GM10248 (cell line): ENCODE measurements at regions not wholly inside any gene's neighbourhood (a gene's known extent, or its start where the extent isn't known, plus 50 kb on each side); places are given as distances from the start of the nearest gene placed in this dataset.

ENCODE experiments used
- CTCF ChIA-PET: fragments of 300-600 bp; sonication (Branson Sonifier 250); formaldehyde crosslinking; extraction: SDS; loops from one replicate; lab custom pipeline; 2021; ENCODE audit warnings: antibody characterized with exemption; lab: Yijun Ruan, JAX
- POLR2A ChIA-PET: fragments of 350-650 bp; sonication (Branson Sonifier 250); formaldehyde crosslinking; extraction: SDS; loops from one replicate; lab custom pipeline; 2020; ENCODE audit warnings: antibody characterized with exemption; lab: Yijun Ruan, JAX
- DNase-seq: peaks from one replicate; pipeline ENCODE4 v3.0.0; 2012; ENCODE audit errors: extremely low spot score
- TF ChIP-seq, protein P1 (sequence below): IDR thresholded peaks from 2 replicates; pipeline ENCODE4 v1.5.1; 2012; ENCODE audit warnings: mild to moderate bottlenecking, low read depth; ENCODE audit errors: extremely low read depth, missing control alignments, control extremely low read depth

DNA sequence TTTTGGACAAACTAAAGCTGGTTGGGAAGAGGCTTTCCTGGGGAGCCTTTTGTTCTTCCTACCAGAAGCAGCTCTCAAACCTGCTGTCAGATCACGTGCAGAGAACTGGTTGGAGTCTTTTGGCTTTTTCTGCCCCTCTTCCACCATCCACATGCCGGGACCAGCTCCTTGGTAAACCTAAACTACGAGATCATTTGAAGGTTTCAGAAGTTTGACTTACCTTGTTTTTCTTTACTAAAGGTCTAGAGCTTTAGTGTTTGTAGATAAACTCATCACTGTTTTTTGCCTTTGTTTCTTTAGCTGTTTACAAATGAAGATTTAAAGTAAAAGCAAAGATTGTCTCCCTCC is 113.4 kb downstream of the HLX start:
- TF ChIP-seq, protein P1, sequence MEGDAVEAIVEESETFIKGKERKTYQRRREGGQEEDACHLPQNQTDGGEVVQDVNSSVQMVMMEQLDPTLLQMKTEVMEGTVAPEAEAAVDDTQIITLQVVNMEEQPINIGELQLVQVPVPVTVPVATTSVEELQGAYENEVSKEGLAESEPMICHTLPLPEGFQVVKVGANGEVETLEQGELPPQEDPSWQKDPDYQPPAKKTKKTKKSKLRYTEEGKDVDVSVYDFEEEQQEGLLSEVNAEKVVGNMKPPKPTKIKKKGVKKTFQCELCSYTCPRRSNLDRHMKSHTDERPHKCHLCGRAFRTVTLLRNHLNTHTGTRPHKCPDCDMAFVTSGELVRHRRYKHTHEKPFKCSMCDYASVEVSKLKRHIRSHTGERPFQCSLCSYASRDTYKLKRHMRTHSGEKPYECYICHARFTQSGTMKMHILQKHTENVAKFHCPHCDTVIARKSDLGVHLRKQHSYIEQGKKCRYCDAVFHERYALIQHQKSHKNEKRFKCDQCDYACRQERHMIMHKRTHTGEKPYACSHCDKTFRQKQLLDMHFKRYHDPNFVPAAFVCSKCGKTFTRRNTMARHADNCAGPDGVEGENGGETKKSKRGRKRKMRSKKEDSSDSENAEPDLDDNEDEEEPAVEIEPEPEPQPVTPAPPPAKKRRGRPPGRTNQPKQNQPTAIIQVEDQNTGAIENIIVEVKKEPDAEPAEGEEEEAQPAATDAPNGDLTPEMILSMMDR, result no peak
- DNase-seq, result no peak
- ChIA-PET CTCF (interaction anchor here (1.1 kb wide), 1 partner anchor 133 kb away, joined by 4 read pairs; no protein-coding TSS in a partner anchor), POLR2A (no interaction called here)

DNA sequence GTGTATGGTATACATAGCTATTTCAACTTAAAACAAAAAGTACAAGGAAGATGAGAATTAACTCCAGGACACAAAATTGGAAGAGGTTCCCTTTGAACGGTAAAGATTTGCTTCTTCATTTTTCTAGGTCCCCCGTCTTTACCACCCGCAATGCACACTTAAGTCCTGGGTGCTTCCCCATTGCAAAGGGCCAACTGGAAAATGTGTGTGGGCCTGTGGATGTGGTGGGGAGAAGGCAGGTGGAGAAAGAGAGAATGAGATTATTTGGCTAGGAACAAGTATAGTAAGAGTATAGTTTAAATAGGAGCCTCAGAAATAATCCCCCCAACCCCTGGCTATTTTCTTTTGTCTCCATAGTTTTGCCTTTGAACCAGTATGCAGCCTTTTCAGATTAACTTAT is 115.4 kb downstream of the HLX start:
- CTCF ChIA-PET, result no interaction called here
- DNase-seq, result no peak
- TF ChIP-seq, protein P1, result no peak
- POLR2A ChIA-PET, result no interaction called here

DNA sequence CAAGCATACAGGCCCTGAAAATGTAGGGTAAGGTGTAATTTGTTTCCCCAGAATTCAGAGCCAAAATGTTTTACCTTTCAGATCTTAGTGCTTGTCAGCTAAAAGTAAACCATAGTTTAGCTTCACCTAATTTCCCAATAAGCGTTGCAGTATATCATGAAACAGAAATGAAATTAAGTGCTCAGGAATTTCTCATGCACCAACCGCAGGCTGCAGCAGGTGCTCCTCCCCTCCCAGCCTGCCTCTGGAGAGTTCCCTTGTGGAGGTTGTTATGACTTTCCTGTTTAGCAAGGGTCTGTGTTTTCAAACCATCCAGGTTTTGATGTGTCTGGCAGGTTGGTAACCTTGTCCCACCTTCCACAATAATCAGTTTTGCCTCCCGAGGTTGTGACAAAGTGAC is 118.5 kb downstream of the HLX start:
- DNase-seq, result no peak
- ChIA-PET CTCF (interaction anchor here (1.0 to 1.2 kb wide), 2 partner anchors 15 to 206 kb away, joined by 3 read pairs; no protein-coding TSS in a partner anchor), POLR2A (no interaction called here)
- TF ChIP-seq, protein P1, result no peak

DNA sequence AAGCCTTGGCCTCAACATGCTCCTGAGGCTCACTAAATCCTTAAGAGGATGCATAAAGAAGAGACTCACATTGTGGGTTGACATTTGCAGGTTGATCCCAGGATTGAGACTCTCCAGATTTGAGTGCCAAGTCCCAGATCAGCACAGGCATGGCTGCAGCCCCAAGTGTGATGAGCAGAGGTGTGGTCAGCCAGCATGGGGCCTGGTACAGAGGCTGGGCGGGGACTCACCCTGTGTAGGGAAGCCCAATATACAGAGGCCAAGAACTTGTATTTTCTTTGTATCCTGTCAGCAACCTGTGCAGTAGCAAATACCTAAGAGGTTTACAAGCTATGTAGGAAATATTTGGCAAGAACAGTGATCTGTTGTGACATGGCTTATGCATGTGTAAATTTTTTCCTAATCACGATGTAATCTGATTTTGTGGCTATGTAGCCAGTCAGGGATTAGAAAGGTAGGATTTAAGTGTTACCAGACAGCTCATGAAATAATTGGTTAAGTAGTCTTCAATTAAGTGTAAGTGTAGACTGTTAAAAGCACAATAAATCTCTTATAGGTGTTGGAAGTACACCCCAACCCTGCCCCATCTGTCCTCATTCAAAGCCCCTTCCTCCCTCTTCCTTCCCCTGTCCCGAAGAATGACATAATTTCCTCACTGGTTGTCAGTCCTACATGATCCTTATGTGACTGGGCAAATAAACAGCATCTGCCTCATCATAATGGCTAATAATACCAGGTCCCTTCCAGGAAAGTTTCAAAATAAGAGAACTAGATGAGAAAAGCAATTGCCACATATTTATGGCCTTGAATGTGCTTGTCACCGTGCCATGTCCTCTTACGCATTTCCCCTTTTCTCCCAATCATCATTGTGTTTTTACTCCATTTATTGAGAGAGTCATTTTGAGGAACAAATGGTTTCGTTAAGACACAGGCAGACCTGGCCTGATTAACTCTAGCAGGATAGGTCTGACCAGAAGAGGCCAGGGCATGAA is 120.9 kb downstream of the HLX start:
- POLR2A ChIA-PET, result no interaction called here
- CTCF ChIA-PET, result no interaction called here
- no peak for DNase-seq
- TF ChIP-seq, protein P1, result no peak

DNA sequence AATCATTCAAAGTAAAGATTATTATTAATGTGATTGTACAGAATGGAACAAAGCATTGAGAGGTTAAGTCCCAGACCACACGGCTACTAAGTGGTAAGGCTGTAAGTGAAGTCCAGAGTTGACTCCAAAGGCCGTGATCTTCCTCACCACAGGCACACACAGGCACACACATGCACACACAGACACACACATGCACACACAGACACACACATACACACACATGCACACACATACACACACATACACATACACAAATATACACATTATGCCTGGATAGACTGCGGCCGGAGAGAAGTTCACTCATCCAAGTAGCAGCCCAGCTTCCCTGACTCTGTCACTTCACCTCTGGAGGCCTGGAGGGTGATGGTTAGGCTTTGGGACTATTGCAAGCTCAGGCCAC is 121.9 kb downstream of the HLX start:
- TF ChIP-seq, protein P1, result no peak
- ChIA-PET CTCF (no interaction called here), POLR2A (no interaction called here)
- DNase-seq, result no peak

DNA sequence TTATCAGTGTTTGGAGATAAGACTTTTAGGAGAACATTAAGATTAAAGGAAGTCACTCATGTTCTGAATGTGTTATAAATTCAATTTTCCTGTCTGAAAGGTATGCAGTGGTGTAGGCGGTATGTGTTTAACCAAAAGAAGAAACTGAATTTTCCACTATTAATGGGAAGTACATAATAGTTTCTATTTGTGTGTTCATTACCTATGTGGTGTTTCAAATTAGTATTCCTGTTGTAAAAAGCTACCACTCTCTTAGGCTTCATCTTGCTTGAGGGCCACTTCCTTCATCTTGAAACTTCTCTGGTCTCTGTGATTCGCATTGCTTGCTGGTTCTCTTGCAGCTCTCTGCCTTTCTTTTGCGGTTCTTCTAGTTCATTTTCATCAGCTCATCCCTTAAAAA is 123.4 kb downstream of the HLX start:
- no peak for DNase-seq
- TF ChIP-seq, protein P1, result no peak
- ChIA-PET CTCF (no interaction called here), POLR2A (no interaction called here)
